AG09319 (cell line): ENCODE measurements at regions not wholly inside any gene's neighbourhood (a gene's known extent, or its start where the extent isn't known, plus 50 kb on each side); places are given as distances from the start of the nearest gene placed in this dataset.

Experiments used
- DNase-seq: peaks from one replicate; pipeline ENCODE4 v3.0.0-alpha.2; 2010; ENCODE audit warnings: low read depth; ENCODE audit errors: extremely low read depth
- TF ChIP-seq, protein P1 (sequence below): IDR thresholded peaks from 2 replicates; pipeline ENCODE4 v1.5.1; 2011; ENCODE audit warnings: low read depth, mild to moderate bottlenecking, inconsistent platforms, low read length, moderate library complexity

DNA sequence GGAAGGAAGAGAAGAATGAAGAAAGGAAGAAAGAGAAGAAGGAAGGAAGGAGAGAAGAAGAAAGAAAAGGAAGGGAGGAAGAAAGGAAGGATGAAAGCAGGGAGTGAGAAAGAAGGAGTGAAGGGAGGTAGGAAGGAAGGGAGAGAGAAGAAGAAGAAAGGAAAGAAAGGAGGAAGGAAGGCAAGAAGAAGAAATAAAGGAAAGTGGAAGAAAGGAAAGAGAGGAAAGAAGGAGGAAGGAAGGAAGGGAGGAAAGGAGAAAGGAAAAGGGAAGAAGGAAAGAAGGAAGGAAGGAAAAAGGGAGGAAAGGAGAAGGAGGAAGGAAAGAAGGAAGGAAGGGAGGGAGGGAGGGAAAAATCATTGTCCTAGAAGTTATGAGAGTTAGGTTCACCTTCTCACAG, 696.6 kb upstream of the TMEM132C start:
- TF ChIP-seq, protein P1, sequence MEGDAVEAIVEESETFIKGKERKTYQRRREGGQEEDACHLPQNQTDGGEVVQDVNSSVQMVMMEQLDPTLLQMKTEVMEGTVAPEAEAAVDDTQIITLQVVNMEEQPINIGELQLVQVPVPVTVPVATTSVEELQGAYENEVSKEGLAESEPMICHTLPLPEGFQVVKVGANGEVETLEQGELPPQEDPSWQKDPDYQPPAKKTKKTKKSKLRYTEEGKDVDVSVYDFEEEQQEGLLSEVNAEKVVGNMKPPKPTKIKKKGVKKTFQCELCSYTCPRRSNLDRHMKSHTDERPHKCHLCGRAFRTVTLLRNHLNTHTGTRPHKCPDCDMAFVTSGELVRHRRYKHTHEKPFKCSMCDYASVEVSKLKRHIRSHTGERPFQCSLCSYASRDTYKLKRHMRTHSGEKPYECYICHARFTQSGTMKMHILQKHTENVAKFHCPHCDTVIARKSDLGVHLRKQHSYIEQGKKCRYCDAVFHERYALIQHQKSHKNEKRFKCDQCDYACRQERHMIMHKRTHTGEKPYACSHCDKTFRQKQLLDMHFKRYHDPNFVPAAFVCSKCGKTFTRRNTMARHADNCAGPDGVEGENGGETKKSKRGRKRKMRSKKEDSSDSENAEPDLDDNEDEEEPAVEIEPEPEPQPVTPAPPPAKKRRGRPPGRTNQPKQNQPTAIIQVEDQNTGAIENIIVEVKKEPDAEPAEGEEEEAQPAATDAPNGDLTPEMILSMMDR = no peak
- DNase-seq = no peak

DNA sequence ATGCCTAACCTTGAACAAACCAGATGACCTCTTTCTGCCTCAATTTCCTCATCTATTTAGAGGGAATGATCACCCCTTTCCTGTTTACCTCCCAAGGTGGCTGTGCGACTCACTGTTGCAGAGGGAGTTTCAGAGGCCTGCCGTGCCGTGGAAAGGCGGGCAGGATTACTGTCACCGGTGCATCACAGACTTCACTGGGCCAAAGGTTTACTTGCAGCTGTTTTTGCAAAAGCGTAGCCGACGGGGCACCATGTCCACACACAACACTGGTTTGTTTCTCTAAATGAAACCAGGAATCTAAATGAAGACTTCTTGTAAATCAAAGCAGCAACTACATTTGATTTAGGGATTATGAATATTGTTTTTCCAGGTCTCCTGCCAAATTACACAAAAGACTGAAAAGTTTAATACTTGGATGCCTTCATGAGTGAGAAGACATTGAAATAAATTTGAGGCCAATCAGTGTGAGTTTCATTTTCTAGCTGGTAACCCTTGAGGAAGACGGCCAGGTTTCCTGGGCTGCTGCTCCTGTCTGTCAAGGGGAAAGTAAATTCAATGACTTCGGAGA, 696.1 kb upstream of the TMEM132C start:
- TF ChIP-seq, protein P1 = no peak
- peak; percentile 32 for DNase-seq

DNA sequence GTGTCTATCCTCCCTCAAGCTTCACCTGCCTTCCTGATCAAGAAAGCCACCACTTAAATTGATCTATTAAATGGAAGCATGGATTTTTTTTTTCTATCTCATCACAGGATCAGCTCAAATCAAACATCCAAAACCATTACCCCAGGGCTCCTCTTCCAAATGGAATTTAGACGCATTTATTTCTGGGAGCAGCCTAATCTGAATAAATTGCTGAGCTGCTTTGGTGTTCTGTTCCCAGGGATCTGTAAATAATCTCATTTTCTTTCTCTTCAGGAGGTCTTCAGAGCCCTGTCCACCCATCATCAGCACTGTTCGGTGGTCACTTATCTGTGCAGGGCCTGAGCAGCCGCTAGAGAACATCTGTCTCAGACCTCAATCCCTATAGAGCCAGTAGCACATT, 695.4 kb upstream of the TMEM132C start:
- TF ChIP-seq, protein P1 = no peak
- no peak for DNase-seq

DNA sequence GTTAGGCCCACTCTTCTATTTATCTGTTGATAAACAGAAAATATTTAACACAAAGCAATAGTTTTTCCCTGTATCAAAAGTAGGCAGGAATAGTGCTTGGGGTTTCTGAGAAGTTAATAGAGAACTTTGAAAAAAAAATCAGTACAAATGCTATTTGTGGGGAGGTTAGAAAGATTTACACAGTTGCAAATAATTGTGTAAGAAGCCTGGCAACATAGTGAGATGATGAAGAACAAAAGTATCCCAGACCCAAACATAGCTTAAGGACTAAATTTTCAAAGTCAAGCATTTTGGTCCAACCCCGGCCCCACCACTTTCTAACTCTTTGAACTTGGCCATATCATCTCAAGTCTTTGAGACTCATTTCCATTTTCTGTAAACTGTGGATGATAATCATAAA, 687.5 kb upstream of the TMEM132C start:
- no peak for DNase-seq
- TF ChIP-seq, protein P1 = no peak

DNA sequence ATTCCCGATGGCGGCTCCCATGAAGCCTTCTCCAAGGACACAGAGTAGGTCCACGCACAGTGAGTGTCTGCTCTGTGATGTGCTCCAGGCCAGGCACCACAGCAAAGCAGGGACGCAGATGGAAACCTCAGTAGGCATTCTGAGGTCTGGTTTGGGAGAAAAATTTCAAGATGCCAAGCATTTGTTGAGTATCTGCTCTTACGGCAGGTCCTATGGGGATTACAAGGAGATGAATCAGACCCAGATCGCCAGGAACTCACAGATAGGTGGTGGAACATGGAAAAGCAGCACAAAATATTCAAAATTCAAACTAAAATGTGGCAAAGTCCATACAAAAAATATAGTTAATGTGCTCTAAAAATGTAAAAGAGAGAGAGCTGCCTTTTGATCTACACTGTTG, 684.9 kb upstream of the TMEM132C start:
- no peak for DNase-seq
- TF ChIP-seq, protein P1 = no peak

DNA sequence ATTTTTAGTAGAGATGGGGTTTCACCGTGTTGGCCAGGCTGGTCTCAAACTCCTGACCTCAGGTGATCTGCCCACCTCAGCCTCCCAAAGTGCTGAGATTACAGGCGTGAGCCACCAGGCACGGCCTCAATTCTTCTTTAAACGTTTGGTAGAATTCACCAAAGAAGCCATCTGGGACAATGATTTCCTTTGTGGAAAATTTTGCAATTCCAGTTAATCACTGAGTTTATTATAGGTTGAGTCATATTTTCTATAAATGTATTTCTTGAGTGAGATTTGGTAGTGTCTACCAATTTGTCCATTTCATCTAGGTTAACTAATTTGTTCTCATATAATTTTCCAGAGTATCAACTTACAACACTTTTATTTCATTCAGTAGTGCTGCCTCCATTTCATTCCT, 683.9 kb upstream of the TMEM132C start:
- TF ChIP-seq, protein P1 = no peak
- DNase-seq = no peak

DNA sequence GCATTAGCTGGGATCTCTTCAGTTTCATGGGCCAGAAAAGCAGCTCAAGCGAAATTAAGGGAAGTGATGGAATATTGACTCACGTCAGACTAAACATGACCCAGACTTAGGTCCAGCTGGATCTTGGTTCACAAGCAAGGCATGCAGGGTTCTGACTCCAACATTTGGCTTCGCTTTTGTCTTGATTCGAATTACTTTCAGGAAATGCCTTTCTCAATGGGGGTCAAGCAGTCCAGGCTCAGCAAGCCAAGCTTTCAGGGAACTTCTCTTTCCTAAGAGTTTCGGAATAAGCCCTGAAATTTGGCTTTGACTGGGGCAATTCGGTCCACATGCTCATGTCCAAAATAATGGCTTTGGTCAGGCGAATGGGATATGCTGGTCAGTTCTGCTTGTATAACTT, 678.7 kb upstream of the TMEM132C start:
- TF ChIP-seq, protein P1 = no peak
- peak; percentile 83 for DNase-seq
